ENCODE measurements at regions not wholly inside any gene's neighbourhood (a gene's known extent, or its start where the extent isn't known, plus 50 kb on each side); places are given as distances from the start of the nearest gene placed in this dataset.

DNA sequence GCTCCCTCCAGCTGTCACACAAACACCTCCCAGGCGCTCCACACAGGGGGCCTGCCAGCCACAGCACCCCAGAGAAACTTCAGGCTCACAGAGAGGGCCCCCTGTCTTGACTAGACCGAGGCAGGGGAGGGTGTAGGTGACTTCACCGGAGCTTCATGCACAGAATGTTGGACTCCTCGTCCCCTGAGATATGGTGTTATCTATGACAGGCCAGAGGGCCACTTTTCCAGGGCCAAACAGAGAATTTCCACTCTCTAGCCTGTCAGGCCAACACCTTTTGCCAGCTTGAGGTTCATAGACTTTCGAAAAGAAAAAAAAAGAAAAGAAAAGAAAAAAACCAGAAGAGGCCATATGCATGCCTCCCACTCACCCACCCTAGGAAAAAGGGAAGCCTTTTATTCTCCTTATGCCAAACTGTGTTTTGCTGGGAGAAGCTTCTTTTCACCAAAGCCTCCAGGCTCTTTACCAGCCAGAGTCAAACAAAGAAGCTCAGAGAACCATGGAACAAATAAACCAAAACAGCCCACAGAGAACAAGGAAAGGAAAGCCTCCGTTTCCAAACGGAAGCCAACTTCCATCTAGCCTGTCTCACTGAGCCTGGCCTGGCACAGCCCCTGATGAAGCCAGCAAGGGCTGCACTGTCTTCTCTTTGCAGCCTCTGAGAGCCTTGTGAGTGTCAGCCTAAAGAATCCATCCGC lies 313.2 kb upstream of the JARID2 start:
- no peak for DNase-seq

DNA sequence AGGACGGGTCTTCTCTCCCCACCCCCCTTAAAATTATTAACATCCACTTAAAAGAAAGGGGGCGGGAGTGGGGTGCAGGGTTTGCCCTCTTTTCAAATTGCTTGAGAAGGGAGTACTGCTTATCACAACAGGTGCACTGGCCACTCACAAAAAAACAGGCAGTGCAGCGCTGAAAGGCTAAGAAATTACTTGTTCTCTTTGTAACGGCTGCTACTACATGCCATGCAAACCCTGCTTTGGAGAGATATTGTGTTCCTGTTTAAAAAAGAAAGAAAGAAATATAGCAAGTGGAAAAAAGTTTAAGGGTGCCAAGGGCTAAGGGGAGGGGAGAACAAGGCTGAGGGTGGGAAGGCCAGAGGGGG lies 312.7 kb upstream of the JARID2 start:
- DNase-seq, result no peak

DNA sequence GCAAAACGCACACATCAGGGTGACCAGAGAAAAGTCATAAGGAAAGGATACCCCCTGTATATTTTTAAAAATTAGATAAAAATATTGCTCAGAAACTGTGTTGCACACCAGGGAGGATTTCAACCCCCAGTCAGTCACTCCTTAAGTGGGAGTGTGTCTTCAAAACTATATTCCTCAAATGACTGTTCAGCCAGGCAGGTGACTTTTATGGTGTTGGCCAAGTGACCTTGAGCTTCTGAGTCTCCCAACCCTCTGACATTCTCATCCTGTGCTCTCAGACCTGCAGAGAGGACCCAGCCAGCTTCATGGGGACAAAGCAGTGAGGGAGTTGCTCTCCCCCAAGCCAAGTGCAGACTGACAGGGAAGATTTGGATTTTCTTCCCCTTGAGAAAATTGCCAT lies 311.9 kb upstream of the JARID2 start:
- DNase-seq, result no peak

DNA sequence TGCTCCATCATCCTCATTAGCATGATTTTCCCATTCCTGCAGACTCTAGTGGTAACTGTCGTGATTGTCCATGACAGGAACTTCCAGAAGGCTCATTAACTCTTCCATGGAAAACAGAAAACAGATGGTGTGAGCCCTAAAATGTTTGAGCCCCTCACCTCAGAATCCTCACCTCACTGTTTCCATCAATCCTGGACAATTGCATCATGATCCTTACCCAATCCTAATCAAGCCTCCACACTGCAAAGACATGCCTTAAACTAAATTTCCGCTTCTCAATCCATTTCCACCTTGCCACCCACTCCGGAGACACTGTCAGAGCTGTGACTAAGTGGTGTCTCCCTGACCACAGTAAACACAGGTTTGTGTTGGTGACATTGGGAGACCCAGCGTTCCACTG lies 311.0 kb upstream of the JARID2 start:
- no peak for DNase-seq

DNA sequence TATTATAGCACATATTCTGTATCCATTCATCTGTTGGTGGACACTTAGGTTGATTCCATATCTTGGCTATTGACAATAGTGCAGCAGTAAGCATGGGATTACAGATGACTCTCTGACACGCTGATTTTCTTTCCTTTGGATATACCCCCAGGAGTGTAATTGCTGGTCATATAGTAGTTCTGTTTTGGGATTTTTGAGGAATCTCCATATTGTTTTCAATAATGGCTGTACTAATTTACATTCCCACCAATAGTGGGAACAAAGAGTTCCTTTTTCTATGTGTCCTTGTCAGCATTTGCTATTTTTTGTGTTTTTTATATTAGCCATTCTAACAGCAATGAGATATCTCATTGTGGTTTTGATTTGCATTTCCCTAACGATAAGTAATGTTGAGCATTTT lies 309.0 kb upstream of the JARID2 start:
- DNase-seq, result no peak

DNA sequence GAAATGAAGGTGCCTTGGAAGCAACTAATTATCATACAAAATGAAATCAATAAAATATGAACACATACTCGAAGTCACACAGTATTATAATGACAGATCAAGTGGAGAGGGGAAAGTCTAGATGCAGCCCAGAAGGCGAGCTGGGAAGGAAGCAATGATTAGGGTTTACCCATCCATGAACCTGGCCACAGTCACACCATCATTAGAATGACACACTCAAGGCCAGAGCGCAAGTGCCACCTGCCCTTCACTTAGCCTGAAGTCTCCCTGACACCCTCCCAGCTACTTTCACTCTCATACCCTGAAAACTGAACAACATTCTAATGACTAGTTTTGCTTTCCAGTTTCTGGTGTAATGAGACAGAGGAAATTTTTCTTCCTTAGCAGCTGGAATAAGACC lies 302.8 kb upstream of the JARID2 start:
- no peak for DNase-seq

DNA sequence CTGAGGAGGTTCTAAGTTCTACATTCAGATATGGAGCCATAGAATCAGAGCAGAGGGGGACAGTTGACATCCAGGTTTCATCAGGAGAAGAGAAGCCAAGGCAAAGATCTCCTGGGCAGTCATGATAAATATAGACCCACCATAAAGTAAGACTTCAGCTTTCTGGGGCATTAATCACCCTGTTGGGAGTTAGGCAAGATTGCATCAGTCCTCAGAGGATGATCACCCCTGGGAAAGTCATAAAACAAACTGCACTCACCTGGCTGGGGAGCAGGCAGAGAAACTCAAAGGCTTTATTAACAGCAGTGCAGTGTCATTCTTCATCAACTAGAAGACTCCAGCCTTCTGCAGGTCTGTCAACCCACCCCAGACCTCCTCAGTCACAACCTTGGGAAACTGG lies 301.3 kb upstream of the JARID2 start:
- no peak for DNase-seq

DNA sequence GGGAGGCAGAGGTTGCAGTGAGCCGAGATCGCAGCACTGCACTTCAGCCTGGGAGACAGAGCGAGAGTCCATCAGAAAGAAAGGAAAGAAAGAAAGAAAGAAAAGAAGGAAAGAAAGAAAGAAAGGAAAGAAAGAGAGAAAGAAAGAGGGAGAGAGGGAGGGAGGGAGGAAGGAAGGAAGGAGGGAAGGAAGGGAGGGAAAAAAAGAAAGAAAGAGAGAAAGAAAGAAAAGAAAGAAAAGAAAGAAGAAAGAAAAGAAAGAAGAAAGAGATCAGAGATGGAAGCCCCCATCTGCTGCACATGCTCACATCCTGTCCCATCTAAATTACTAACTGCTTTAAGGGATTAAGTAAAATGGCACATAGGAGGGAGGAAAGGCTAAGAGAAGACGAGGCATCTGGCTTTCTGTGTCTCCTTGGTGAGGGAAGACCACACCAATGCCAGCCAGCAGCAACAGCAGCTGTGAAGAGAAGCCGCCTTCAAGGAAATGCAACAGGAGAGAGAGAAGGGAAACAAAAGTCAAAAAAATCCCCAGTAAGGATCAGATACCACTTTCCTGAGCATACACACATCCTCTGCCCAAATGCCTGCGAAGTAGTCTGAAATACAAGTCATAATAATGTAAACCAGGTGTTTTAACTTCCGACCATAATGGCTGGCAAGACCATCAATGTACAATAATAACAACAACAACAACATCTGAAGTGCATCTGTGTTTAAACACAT lies 300.2 kb upstream of the JARID2 start:
- DNase-seq, result no peak

DNA sequence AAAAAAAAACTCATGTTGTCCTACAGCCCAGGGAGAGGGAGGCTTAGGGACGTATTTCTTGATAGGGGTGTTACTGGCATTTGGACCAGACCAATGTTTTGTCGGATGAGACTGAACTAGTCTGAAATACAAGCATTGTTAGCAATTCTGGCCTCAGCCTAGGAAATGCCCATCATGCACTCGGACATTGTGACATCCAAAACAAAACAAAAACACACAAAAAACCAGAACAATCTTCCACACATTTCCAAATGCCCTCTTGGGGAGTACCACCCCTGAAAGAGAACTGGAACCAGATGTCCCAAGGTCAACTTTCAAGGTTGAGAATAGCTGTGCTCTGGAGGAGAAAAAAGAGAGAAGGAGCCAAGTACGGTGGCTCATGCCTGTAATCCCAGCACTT lies 299.1 kb upstream of the JARID2 start:
- no peak for DNase-seq

DNA sequence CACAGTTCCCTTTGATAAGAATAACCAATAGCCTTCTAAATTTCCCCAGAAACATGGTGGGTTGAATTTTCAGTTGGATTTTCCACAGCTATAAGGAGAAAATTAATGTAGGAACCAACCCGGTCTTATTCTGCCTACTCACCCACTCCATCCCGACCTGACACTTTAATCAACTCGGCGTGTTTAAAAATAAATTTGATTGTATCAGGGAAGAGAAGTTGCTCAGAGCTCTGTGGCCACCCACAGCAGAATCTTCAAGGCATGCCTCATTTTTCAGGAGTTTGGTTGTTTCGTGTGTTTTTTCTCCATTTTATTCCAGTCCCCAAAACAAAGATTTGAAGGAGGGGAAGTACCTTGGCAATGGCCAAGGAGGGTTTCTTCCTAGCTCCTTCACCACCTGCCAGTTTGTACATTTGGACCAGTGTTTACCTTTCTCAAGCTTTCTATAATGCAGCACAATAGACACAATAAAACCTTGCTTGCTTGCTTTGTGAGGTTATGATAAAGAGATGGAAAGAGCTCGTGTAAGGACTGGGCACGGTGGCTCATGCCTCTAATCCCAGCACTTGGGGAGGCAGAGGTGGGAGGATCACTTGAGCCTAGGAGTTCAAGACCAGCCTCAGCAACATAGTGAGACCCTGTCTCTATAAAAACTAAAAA lies 297.2 kb upstream of the JARID2 start:
- DNase-seq, result no peak

DNA sequence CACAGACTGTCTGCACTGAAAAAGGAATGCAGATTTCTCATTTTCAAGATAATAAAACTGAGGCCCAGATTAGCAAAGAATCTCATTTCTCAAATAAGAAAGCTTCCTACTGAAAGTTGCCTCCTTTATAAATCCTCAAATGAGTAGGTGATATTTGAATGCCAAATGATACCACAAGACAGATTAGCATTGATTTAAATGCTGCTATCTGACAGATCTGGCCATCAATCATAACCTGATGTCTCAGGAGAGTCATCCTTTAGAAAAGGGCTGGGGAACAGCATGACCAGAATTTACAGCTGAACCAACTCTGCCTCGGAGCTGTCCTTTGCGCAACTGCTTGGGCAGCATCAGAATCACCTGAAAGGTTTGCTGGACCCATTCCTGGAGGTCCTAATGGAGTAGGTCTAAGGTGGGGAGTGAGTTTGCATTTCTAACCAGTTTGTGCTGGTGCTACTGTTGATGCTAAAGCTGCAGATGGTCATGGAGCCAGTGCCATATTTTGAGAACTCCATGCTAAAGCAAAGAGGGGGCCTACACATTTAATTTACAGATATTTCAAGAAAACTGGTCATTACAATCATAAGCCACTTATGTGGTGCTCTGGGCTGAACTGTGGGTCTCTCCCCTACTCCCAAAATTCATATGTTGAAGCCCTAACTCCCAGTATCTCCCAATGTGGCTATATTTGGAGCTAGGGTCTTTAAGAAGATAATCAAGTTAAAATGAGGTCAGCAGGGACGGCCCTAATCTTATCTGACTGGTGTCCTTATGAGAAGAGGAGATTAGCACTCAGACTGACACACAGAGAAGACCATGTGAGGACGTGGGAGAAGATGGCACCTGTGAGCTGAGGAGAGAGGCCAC lies 295.5 kb upstream of the JARID2 start:
- DNase-seq, result no peak

DNA sequence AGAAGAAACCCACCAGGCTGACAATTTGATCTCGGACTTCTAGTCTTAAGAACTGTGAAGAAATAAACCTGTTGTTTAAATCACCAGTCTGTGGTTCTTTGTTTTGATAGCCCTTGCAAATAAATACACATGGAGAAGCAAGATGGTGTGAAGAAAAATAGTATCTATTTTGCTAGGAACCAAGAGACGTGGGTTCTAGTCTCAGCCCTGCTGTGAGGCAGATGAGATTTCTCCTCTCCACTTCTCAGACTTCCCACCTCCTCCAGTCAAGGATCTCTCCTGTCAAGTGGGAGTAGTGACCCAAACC lies 294.9 kb upstream of the JARID2 start:
- DNase-seq, result no peak

DNA sequence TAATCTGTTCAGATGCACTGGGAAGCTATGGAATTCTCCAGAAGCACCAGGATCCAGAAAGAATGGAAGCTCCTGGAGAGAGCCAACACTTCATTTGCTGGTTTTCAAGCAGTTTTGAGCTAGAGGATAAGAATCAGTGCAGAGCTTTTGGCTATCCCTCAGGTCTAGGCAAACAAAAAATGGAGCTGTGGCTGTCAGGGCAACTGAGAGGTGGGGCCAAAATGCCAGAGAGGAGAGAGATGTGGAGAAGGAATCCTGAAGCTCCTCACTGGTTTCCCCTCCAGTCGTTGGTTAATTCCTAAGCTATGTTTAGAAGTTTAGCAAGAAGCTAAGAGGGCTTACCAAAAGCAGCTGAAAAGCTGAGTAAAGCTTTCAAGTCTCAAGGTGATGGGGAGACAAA lies 294.2 kb upstream of the JARID2 start:
- no peak for DNase-seq

DNA sequence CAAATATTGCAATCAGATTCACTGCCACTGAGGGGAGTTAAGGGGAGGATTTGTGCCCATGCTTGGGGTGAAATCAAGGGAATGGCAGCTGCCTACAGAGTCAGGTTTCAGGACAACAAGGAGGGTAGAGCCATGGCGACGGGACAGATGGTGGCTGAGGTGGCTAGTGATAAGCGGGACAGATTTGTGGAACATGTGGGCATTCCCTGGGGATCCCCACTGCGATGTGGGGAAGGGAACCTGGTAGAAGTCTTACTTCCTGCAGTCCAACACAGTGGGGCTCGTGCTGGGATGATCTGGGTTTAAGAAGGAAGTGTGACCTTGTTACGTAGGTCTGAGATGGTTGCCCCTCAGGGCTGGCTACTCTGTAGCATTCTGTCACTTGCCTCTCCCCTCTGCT lies 292.0 kb upstream of the JARID2 start:
- DNase-seq, result no peak

DNA sequence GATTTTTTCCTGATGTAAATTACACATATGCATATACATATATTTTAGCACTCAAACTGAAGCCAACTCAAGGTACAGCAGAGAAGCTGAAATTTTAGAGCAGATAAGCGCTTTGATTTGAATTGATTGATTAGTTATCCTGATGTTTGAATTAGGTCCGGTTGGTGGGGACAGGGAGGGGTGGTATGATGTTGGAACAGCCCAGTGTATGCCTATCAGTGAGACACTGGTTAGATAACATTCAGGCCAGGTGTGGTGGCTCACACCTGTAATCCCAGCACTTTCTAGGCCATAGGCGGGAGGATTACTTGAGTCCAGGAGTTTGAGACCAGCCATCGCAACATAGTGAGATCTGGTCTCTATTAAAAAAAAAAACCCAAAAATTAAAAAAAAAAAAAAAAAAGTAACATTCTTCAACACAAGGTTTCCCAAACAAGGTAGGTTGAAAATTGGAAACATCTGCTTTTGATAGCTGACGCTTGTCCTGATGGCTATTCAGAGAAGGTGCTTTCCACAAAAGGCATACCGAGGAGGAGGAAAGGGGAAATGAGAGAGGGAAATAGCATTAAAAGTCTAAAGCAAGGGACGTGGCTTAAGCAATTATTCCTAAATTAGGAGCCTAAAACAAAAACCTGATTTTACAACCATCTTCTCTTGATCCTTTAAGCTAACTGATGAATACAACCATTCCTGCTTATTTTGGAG lies 288.4 kb upstream of the JARID2 start:
- no peak for DNase-seq

DNA sequence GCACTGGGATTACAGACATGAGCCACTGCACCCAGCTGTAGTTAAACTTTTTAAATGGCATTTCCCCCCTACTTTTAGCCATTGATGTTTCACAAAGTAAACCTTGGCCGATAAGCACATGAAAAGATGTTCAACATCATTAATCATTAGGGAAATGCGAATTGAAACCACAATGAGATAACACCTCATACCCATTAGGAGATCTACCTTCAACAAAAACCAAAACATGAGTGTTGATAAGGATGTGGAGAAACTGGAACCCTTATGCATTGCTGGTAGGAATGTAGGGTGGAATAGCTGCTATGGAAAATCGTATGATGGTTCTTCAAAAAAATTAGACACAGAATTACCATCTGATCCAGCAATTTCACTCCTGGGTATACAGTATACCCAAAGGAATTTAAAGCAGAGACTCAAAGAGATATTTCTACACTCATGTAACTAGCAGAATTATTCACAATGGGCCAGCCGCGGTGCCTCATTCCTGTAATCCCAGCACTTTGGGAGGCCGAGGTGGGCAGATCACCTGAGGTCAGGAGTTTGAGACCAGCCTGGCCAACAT lies 286.5 kb upstream of the JARID2 start:
- DNase-seq, result no peak

DNA sequence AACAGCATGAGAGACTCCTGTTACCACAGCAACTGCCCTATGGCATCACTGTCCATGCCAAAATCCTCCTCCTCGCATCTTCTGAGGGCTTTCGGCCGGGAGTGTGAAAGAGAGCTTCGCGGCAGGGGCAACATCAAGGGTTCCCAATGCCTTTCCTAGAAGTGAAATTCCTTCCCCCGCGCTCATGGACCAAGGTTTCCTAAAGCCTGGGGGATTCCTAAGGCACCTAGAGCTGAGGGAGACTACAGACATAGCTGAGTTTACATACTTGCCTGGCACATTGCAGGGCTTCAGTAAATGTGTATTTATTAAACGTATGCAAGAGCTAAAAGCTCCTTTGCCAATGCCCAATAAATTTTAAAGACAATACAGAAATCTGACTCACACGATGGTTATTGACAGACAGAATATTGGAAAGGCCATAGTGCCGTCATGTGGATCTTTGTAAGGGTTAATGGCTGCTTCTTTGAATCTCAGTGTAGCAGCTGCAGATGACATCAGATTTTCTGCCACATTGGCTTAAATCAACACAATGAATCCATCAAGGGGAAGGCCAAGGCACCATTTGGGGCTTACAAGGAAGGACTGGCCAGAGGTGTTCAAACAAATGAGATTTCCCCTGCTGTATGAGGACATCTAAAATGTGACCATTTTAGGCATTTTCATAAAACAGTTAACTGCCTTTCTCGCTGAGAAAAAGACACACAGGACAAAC lies 281.2 kb upstream of the JARID2 start:
- DNase-seq, result no peak

DNA sequence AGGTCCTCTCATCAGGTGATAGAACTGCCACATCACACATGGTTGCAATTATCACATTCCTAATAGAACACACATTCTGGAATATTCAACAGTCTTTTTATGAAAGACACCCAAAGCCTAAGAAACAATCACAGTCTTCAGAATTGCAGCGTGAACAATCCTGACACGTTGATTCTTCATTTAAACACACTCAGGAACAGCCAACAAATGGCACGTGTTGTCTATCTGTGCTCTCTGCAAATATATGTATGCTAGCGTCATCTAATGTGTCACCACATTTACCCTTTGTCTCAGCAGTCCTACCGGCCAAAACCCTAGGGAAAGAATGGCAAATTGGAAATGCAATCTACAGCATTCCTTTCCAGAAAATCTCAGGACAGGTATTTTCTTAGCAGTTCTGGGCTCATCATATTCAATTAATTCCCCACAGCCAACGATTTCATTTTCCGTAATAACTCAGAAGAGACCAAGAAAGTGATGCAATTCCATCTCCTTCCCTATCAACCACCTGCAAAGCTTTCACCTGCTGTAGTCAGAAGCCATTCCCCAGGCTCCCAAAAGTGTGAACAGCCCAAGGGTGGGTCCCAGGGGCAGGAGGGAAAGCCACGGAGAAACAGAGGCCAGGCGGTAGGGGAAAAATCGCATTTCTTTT lies 280.3 kb upstream of the JARID2 start:
- DNase-seq, result no peak

DNA sequence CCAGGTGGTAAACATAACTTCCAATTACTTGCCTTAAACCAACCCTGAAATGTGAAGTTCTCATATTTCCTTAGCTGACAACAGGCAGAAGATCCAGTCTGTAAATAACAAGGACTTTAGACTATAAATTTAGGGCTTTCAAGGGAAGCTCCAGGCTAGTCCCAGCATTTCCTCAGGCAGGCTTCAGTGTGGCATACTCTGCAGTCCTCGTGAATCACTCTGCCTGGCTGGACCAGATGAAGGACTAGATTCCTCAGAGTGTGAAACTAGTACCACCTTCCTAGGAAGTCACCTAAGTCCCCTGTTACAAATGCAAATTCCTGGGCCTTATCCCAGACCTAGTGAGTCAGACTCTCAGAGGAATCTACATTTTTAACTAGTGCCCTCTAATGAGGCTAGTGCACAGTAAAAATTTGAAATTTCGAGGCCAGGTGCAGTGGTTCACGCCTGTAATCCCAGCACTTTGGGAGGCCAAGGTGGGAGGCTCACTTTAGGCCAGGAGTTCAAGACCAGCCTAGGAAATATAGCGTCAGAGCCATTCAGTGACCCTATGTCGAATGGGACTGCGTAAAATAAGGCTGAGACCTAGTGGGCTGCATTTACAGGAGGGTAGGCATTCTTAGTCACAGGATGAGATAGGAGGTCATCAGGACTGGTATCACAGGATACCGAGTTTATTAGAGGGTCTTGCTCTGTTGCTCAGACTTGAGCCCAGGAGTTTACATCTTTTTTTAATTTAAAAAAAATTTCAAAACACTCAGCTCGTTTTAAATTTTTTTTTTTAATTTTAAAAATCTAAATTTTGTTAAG lies 279.6 kb upstream of the JARID2 start:
- no peak for DNase-seq

DNA sequence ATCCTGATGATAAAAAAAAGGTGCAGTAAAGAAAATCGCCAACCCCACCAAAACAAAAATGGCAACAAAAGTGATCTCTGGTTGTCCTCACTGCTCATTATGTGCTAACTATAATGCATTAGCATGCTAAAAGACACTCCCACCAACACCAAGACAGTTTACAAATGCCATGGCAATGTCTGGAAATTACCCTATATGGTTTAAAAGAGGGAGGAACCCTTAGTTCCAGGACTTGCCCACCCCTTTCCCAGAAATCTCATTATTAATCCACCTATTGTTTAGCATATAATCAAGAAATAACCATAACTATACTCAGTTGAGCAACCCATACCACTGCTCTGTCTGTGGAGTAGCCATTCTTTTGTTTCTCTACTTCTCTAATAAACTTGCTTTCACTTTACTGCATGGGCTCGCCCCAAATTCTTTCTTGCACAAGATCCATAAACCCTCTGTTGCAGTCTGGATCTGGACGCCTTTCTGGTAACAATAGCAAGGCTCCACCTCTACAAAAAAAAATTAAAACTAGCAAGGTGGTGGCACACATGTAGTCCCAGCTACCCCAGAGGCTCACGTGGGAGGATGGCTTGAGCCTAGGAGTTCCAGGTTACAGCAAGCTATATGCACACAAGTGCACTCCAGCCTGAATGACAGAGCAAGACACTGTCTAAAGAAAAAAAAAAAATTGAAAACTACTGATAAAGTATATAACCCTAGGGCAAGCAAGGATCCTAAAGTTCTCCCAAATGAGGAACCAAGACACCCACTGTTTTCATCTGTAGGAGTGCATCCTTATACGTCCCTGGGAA lies 278.8 kb upstream of the JARID2 start:
- DNase-seq, result no peak

All from activated effector memory CD4-positive, alpha-beta T cell treated with Interleukin-2 at 50 U/mL for 16 hours (primary cell).